DND-41 (cell line): ENCODE measurements at regions not wholly inside any gene's neighbourhood (a gene's known extent, or its start where the extent isn't known, plus 50 kb on each side); places are given as distances from the start of the nearest gene placed in this dataset.

Source experiments
- EZH2 ChIP-seq: IDR thresholded peaks from 3 replicates; pipeline ENCODE4 v1.6.1; 2012; ENCODE audit warnings: borderline replicate concordance, low read depth, mild to moderate bottlenecking, moderate library complexity, low read length, inconsistent platforms; ENCODE audit not compliant: severe bottlenecking
- TF ChIP-seq, protein P1 (sequence below): IDR thresholded peaks from 2 replicates; pipeline ENCODE4 v1.5.1; 2012; ENCODE audit warnings: borderline replicate concordance, low read length, moderate library complexity, mild to moderate bottlenecking; ENCODE audit not compliant: poor library complexity, severe bottlenecking; ENCODE audit errors: extremely low read depth

DNA sequence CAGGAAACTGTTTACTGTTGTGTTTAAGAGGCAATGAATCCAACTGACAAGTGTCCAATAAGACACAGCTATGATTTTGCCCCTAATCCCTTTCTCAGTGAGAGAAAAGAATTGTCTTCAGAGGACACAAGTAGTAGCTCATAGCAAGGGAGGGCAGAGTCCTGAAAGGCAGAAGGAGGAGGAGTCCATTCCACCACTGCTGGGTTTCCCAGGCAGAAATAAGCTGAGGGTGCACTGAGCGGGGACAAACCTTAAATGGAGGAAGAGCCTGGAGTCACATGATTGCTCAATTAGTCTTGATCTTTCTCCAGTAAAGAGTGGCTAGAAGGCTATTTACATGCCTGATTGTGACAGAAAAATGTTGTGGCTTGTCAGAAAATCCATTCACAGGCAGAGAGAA, 573.8 kb downstream of the POM121L12 start:
- TF ChIP-seq, protein P1, sequence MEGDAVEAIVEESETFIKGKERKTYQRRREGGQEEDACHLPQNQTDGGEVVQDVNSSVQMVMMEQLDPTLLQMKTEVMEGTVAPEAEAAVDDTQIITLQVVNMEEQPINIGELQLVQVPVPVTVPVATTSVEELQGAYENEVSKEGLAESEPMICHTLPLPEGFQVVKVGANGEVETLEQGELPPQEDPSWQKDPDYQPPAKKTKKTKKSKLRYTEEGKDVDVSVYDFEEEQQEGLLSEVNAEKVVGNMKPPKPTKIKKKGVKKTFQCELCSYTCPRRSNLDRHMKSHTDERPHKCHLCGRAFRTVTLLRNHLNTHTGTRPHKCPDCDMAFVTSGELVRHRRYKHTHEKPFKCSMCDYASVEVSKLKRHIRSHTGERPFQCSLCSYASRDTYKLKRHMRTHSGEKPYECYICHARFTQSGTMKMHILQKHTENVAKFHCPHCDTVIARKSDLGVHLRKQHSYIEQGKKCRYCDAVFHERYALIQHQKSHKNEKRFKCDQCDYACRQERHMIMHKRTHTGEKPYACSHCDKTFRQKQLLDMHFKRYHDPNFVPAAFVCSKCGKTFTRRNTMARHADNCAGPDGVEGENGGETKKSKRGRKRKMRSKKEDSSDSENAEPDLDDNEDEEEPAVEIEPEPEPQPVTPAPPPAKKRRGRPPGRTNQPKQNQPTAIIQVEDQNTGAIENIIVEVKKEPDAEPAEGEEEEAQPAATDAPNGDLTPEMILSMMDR, result no peak
- no peak for TF ChIP-seq EZH2
